HEK293 (cell line): ENCODE measurements at regions not wholly inside any gene's neighbourhood (a gene's known extent, or its start where the extent isn't known, plus 50 kb on each side); places are given as distances from the start of the nearest gene placed in this dataset.
"Not testable (repeated sequence)": the region's sequence is repeated elsewhere in the genome, so short reads cannot be mapped to it uniquely, and the experiment has no call there.

Source experiments
- CTCF ChIA-PET: fragments of 350-600 bp; formaldehyde crosslinking; extraction: SDS; loops from one replicate; lab custom pipeline; 2021; ENCODE audit warnings: antibody characterized with exemption; lab: Yijun Ruan, JAX
- POLR2A ChIA-PET: fragments of 300-600 bp; formaldehyde crosslinking; extraction: SDS; loops from one replicate; lab custom pipeline; 2020; ENCODE audit warnings: antibody characterized with exemption, inconsistent platforms; lab: Yijun Ruan, JAX
- H3K27ac ChIP-seq: fragments of 200-500 bp; sonication (Bioruptor generic); 2 replicates; pipeline ENCODE4 v1.5.1; 2014; ENCODE audit warnings: low read depth, low read length, control low read depth, inconsistent platforms; ENCODE audit errors: extremely low read depth
- H3K36me3 ChIP-seq, 2 experiments: fragments of 200-500 bp in 1 of 2; sonication (Bioruptor generic) in 1 of 2; 1 replicate in 1 of 2; 2 replicates in 1 of 2; pipeline ENCODE4 v1.5.1; 2014 to 2017; ENCODE audit warnings: inconsistent platforms in 2 of 2, low read length in 2 of 2; ENCODE audit not compliant: control insufficient read depth in 2 of 2, insufficient read depth in 1 of 2
- H3K4me1 ChIP-seq: fragments of 200-500 bp; sonication (Bioruptor generic); 2 replicates; pipeline ENCODE4 v1.5.1; 2014; ENCODE audit warnings: mild to moderate bottlenecking, low read length, inconsistent platforms; ENCODE audit not compliant: control insufficient read depth, insufficient read depth
- H3K4me3 ChIP-seq: 2 replicates; pipeline ENCODE4 v1.5.1; 2011; ENCODE audit warnings: low read depth, mild to moderate bottlenecking, control low read depth, low read length, moderate library complexity
- H3K9me3 ChIP-seq: fragments of 200-500 bp; sonication (Bioruptor generic); 2 replicates; pipeline ENCODE4 v1.5.1; 2014; ENCODE audit warnings: low read depth, low read length, inconsistent platforms; ENCODE audit not compliant: control insufficient read depth, insufficient read depth
- EGR2 ChIP-seq: fragments of 450-650 bp; formaldehyde crosslinking; IDR thresholded peaks from 2 replicates; pipeline ENCODE4 v1.5.1; 2016; ENCODE audit warnings: low read depth, missing biosample characterization, missing genetic modification characterization
- GLIS1 ChIP-seq: fragments of 450-650 bp; formaldehyde crosslinking; IDR thresholded peaks from 2 replicates; pipeline ENCODE4 v1.5.1; 2016; ENCODE audit warnings: missing biosample characterization, missing genetic modification characterization
- PBX3 ChIP-seq: sonication (generic); formaldehyde crosslinking; IDR thresholded peaks from 2 replicates; pipeline ENCODE4 v1.8.1; 2022; ENCODE audit warnings: mild to moderate bottlenecking, moderate library complexity, missing genetic modification reagents
- PRDM1 ChIP-seq: fragments of 450-650 bp; formaldehyde crosslinking; IDR thresholded peaks from 2 replicates; pipeline ENCODE4; 2016; ENCODE audit warnings: missing biosample characterization, missing genetic modification characterization
- PRDM6 ChIP-seq: fragments of 450-650 bp; formaldehyde crosslinking; IDR thresholded peaks from 2 replicates; pipeline ENCODE4 v1.5.1; 2017; ENCODE audit warnings: missing biosample characterization, missing genetic modification characterization
- SCRT1 ChIP-seq: fragments of 450-650 bp; formaldehyde crosslinking; IDR thresholded peaks from 2 replicates; pipeline ENCODE4 v1.5.1; 2016; ENCODE audit warnings: missing biosample characterization, missing genetic modification characterization, borderline replicate concordance
- SP2 ChIP-seq: fragments of 450-650 bp; formaldehyde crosslinking; IDR thresholded peaks from 2 replicates; pipeline ENCODE4 v1.5.1; 2016; ENCODE audit warnings: missing biosample characterization, missing genetic modification characterization
- ZNF132 ChIP-seq: fragments of 450-650 bp; formaldehyde crosslinking; IDR thresholded peaks from 2 replicates; pipeline ENCODE4 v1.5.1; 2017; ENCODE audit warnings: missing biosample characterization, missing genetic modification characterization, borderline replicate concordance
- ZNF146 ChIP-seq: fragments of 450-650 bp; formaldehyde crosslinking; IDR thresholded peaks from 2 replicates; pipeline ENCODE4 v1.5.1; 2016; ENCODE audit warnings: missing biosample characterization, missing genetic modification characterization
- ZNF19 ChIP-seq: fragments of 450-650 bp; formaldehyde crosslinking; IDR thresholded peaks from 2 replicates; pipeline ENCODE4; 2016; ENCODE audit warnings: missing biosample characterization, missing genetic modification characterization, low read depth
- ZNF248 ChIP-seq: fragments of 450-650 bp; formaldehyde crosslinking; IDR thresholded peaks from 2 replicates; pipeline ENCODE4 v1.5.1; 2017; ENCODE audit warnings: missing biosample characterization, missing genetic modification characterization
- ZNF280D ChIP-seq: fragments of 450-650 bp; formaldehyde crosslinking; IDR thresholded peaks from 2 replicates; pipeline ENCODE4 v1.5.1; 2016; ENCODE audit warnings: missing biosample characterization, missing genetic modification characterization
- ZNF449 ChIP-seq: fragments of 450-650 bp; formaldehyde crosslinking; IDR thresholded peaks from 2 replicates; pipeline ENCODE4 v1.5.1; 2017; ENCODE audit warnings: missing biosample characterization, mild to moderate bottlenecking, missing genetic modification characterization, moderate library complexity
- ZNF488 ChIP-seq: fragments of 450-650 bp; formaldehyde crosslinking; IDR thresholded peaks from 2 replicates; pipeline ENCODE4 v1.5.1; 2016; ENCODE audit warnings: missing biosample characterization, missing genetic modification characterization
- ZNF530 ChIP-seq: fragments of 450-650 bp; formaldehyde crosslinking; IDR thresholded peaks from 2 replicates; pipeline ENCODE4 v1.5.1; 2016; ENCODE audit warnings: low read depth, missing biosample characterization, missing genetic modification characterization
- ZNF544 ChIP-seq: fragments of 450-650 bp; formaldehyde crosslinking; IDR thresholded peaks from 2 replicates; pipeline ENCODE4 v1.5.0; 2017; ENCODE audit warnings: missing biosample characterization, missing genetic modification characterization
- ZNF549 ChIP-seq: fragments of 450-650 bp; IDR thresholded peaks from 2 replicates; pipeline ENCODE4 v1.5.1; 2018; ENCODE audit warnings: missing biosample characterization, missing genetic modification characterization, mild to moderate bottlenecking, inconsistent platforms, moderate library complexity
- ZNF654 ChIP-seq: fragments of 450-650 bp; formaldehyde crosslinking; IDR thresholded peaks from 2 replicates; pipeline ENCODE4 v1.5.1; 2016; ENCODE audit warnings: low read depth, missing biosample characterization, missing genetic modification characterization
- ZNF664 ChIP-seq: fragments of 450-650 bp; formaldehyde crosslinking; IDR thresholded peaks from 2 replicates; pipeline ENCODE4 v1.5.1; 2016; ENCODE audit warnings: missing biosample characterization, missing genetic modification characterization

- no peak for TF ChIP-seq PRDM6
- no peak for TF ChIP-seq PBX3 (CRISPR knock-in tag)
Observed at GRCh38 chr1:25117233-25117823, 115.0 kb downstream of the SYF2 start (continued).

- POLR2A ChIA-PET, result no interaction called here
- TF ChIP-seq SCRT1 (tag by site-specific recombination) (no peak), ZNF654 (tag by site-specific recombination) (no peak), SP2 (tag by site-specific recombination) (no peak), PRDM1 (tag by site-specific recombination) (no peak), ZNF664 (tag by site-specific recombination) (no peak)
- Histone ChIP-seq H3K27ac (no peak overlapping the region), H3K4me1 (no peaks in the 10 kb centered on the region), H3K36me3 (no peaks in the 10 kb centered on the region), H3K4me3 (no peak overlapping the region), H3K9me3 (no peaks in the 10 kb centered on the region)
- CTCF ChIA-PET, result interaction anchor here (0.7 to 2.6 kb wide), 3 partner anchors 9 to 367 kb away, joined by 3 to 13 read pairs (median 3); no protein-coding TSS in a partner anchor
Observed at GRCh38 chr1:25116832-25117231, 115.5 kb downstream of the SYF2 start.

- H3K9me3 ChIP-seq, POLR2A ChIA-PET, H3K4me3 ChIP-seq, H3K36me3 ChIP-seq, H3K4me1 ChIP-seq, H3K27ac ChIP-seq: not testable (repeated sequence)
- TF ChIP-seq ZNF146, result peak; percentile 82
- TF ChIP-seq ZNF280D (tag by site-specific recombination), result 0 out of 2 replicates have a peak, but pooled peaks have one; percentile 27
- CTCF ChIA-PET, result interaction anchor here (0.6 to 2.6 kb wide), 5 partner anchors 8 to 507 kb away, joined by 3 to 13 read pairs (median 3); partner anchors contain the start of gene CLIC4
Observed at GRCh38 chr1:25116117-25116516, 116.2 kb downstream of the SYF2 start.

GRCh38 chr1:25113731-25114130 is 118.6 kb downstream of the SYF2 start:
- no peak for TF ChIP-seq EGR2 (tag by site-specific recombination)
- no peak for TF ChIP-seq ZNF488
- TF ChIP-seq GLIS1 (tag by site-specific recombination), result no peak
- no peak for TF ChIP-seq ZNF132 (tag by site-specific recombination)
- no peak for TF ChIP-seq ZNF530 (tag by site-specific recombination)
- TF ChIP-seq ZNF19 (tag by site-specific recombination), result no peak
- TF ChIP-seq ZNF544 (tag by site-specific recombination), result no peak
- TF ChIP-seq ZNF449 (tag by site-specific recombination), result no peak
- TF ChIP-seq ZNF549 (tag by site-specific recombination), result no peak
- no peak for TF ChIP-seq ZNF248 (tag by site-specific recombination)
- ChIA-PET POLR2A (no interaction called here), CTCF (interaction anchor here (0.8 kb wide), 1 partner anchor 12 kb away, joined by 3 read pairs; no protein-coding TSS in a partner anchor)
- no peaks in the 10 kb centered on the region for H3K36me3 ChIP-seq
- no peak overlapping the region for H3K4me3 ChIP-seq
- H3K4me1 ChIP-seq, result no peaks in the 10 kb centered on the region
- no peaks in the 10 kb centered on the region for H3K9me3 ChIP-seq
- no peak overlapping the region for H3K27ac ChIP-seq
